Adrenal gland (tissue), 5 donors: ENCODE measurements at regions not wholly inside any gene's neighbourhood (a gene's known extent, or its start where the extent isn't known, plus 50 kb on each side); places are given as distances from the start of the nearest gene placed in this dataset.

Experiments used
- CTCF ChIP-seq, 6 experiments: fragments of 450-650 bp in 4 of 6; fragments of 200-600 bp in 2 of 6; sonication (generic) in 1 of 6; IDR thresholded peaks; 1 replicate in 5 of 6; 2 replicates in 1 of 6; pipeline versions ENCODE4 v1.5.1 to v1.8.0; 2016 to 2021; ENCODE audit warnings: antibody characterized with exemption in 6 of 6, mild to moderate bottlenecking in 2 of 6, moderate library complexity in 1 of 6
- POLR2A ChIP-seq, 2 donors: fragments of 450-650 bp; IDR thresholded peaks; one replicate each; pipeline ENCODE4 v1.6.1; 2017; ENCODE audit warnings: antibody characterized with exemption in 2 of 2, mild to moderate bottlenecking in 2 of 2, moderate library complexity in 1 of 2
- donor health status: DM: no; HTN: no; CAD: no.

GRCh38 chr13:69633044-69633443, 474.6 kb upstream of the ATXN8OS start:
- TF ChIP-seq CTCF (IDR thresholded peaks at IDR 0.05): no peak
- TF ChIP-seq POLR2A (IDR thresholded peaks at IDR 0.05): no peak
